HEK293 (cell line): ENCODE measurements at regions not wholly inside any gene's neighbourhood (a gene's known extent, or its start where the extent isn't known, plus 50 kb on each side); places are given as distances from the start of the nearest gene placed in this dataset.

Experiments
- CTCF ChIA-PET: fragments of 350-600 bp; formaldehyde crosslinking; extraction: SDS; loops from one replicate; lab custom pipeline; 2021; ENCODE audit warnings: antibody characterized with exemption; lab: Yijun Ruan, JAX
- POLR2A ChIA-PET: fragments of 300-600 bp; formaldehyde crosslinking; extraction: SDS; loops from one replicate; lab custom pipeline; 2020; ENCODE audit warnings: antibody characterized with exemption, inconsistent platforms; lab: Yijun Ruan, JAX
- H3K27ac ChIP-seq: fragments of 200-500 bp; sonication (Bioruptor generic); 2 replicates; pipeline ENCODE4 v1.5.1; 2014; ENCODE audit warnings: low read depth, low read length, control low read depth, inconsistent platforms; ENCODE audit errors: extremely low read depth
- H3K36me3 ChIP-seq, 2 experiments: fragments of 200-500 bp in 1 of 2; sonication (Bioruptor generic) in 1 of 2; 1 replicate in 1 of 2; 2 replicates in 1 of 2; pipeline ENCODE4 v1.5.1; 2014 to 2017; ENCODE audit warnings: inconsistent platforms in 2 of 2, low read length in 2 of 2; ENCODE audit not compliant: control insufficient read depth in 2 of 2, insufficient read depth in 1 of 2
- H3K4me1 ChIP-seq: fragments of 200-500 bp; sonication (Bioruptor generic); 2 replicates; pipeline ENCODE4 v1.5.1; 2014; ENCODE audit warnings: mild to moderate bottlenecking, low read length, inconsistent platforms; ENCODE audit not compliant: control insufficient read depth, insufficient read depth
- H3K4me3 ChIP-seq: 2 replicates; pipeline ENCODE4 v1.5.1; 2011; ENCODE audit warnings: low read depth, mild to moderate bottlenecking, control low read depth, low read length, moderate library complexity
- H3K9me3 ChIP-seq: fragments of 200-500 bp; sonication (Bioruptor generic); 2 replicates; pipeline ENCODE4 v1.5.1; 2014; ENCODE audit warnings: low read depth, low read length, inconsistent platforms; ENCODE audit not compliant: control insufficient read depth, insufficient read depth
- AEBP2 ChIP-seq: fragments of 450-650 bp; formaldehyde crosslinking; IDR thresholded peaks from 2 replicates; pipeline ENCODE4 v1.5.1; 2016; ENCODE audit warnings: missing biosample characterization, missing genetic modification characterization, borderline replicate concordance
- GLIS1 ChIP-seq: fragments of 450-650 bp; formaldehyde crosslinking; IDR thresholded peaks from 2 replicates; pipeline ENCODE4 v1.5.1; 2016; ENCODE audit warnings: missing biosample characterization, missing genetic modification characterization
- OSR2 ChIP-seq: fragments of 450-650 bp; formaldehyde crosslinking; IDR thresholded peaks from 2 replicates; pipeline ENCODE4 v1.5.1; 2016; ENCODE audit warnings: missing biosample characterization, missing genetic modification characterization
- OVOL3 ChIP-seq: fragments of 450-650 bp; formaldehyde crosslinking; IDR thresholded peaks from 2 replicates; pipeline ENCODE4 v1.5.1; 2016; ENCODE audit warnings: missing biosample characterization, missing genetic modification characterization
- REPIN1 ChIP-seq: fragments of 450-650 bp; formaldehyde crosslinking; IDR thresholded peaks from 2 replicates; pipeline ENCODE4 v1.5.1; 2017; ENCODE audit warnings: missing biosample characterization, missing genetic modification characterization, low read depth
- ZEB2 ChIP-seq: fragments of 450-650 bp; formaldehyde crosslinking; IDR thresholded peaks from 2 replicates; pipeline ENCODE4 v1.5.1; 2016; ENCODE audit warnings: missing biosample characterization, missing genetic modification characterization
- ZFHX2 ChIP-seq: fragments of 450-650 bp; formaldehyde crosslinking; conservative IDR thresholded peaks from 2 replicates; pipeline ENCODE4 v1.5.1; 2016; ENCODE audit warnings: missing biosample characterization, missing genetic modification characterization
- ZNF223 ChIP-seq: fragments of 450-650 bp; formaldehyde crosslinking; IDR thresholded peaks from 2 replicates; pipeline ENCODE4 v1.5.1; 2016; ENCODE audit warnings: missing biosample characterization, missing genetic modification characterization
- ZNF248 ChIP-seq: fragments of 450-650 bp; formaldehyde crosslinking; IDR thresholded peaks from 2 replicates; pipeline ENCODE4 v1.5.1; 2017; ENCODE audit warnings: missing biosample characterization, missing genetic modification characterization
- ZNF335 ChIP-seq: fragments of 450-650 bp; formaldehyde crosslinking; conservative IDR thresholded peaks from 2 replicates; pipeline ENCODE4 v1.5.1; 2016; ENCODE audit warnings: missing biosample characterization, missing genetic modification characterization
- ZNF514 ChIP-seq: fragments of 450-650 bp; formaldehyde crosslinking; IDR thresholded peaks from 2 replicates; pipeline ENCODE4 v1.5.1; 2016; ENCODE audit warnings: missing biosample characterization, missing genetic modification characterization
- ZNF555 ChIP-seq: fragments of 450-650 bp; formaldehyde crosslinking; conservative IDR thresholded peaks from 2 replicates; pipeline ENCODE4 v1.5.1; 2017; ENCODE audit warnings: missing biosample characterization, mild to moderate bottlenecking, missing genetic modification characterization, inconsistent platforms
- ZNF600 ChIP-seq: fragments of 450-650 bp; formaldehyde crosslinking; IDR thresholded peaks from 2 replicates; pipeline ENCODE4 v1.5.1; 2016; ENCODE audit warnings: missing biosample characterization, missing genetic modification characterization
- ZNF610 ChIP-seq: fragments of 450-650 bp; formaldehyde crosslinking; IDR thresholded peaks from 2 replicates; pipeline ENCODE4 v1.5.1; 2016; ENCODE audit warnings: missing biosample characterization, missing genetic modification characterization, borderline replicate concordance
- ZNF639 ChIP-seq: fragments of 450-650 bp; formaldehyde crosslinking; IDR thresholded peaks from 2 replicates; pipeline ENCODE4 v1.5.1; 2016; ENCODE audit warnings: missing biosample characterization, missing genetic modification characterization
- ZNF768 ChIP-seq: fragments of 450-650 bp; formaldehyde crosslinking; IDR thresholded peaks from 2 replicates; pipeline ENCODE4 v1.5.1; 2018; ENCODE audit warnings: missing biosample characterization, mild to moderate bottlenecking, missing genetic modification characterization
- ZNF792 ChIP-seq: fragments of 450-650 bp; formaldehyde crosslinking; IDR thresholded peaks from 2 replicates; pipeline ENCODE4 v1.5.1; 2016; ENCODE audit warnings: missing biosample characterization, missing genetic modification characterization

- Histone ChIP-seq H3K36me3 (peaks cover 4 to 26% of the 10 kb centered on the region in 2 experiments; a peak in 2 of 3 replicates), H3K27ac (no peak overlapping the region), H3K4me3 (no peak overlapping the region), H3K9me3 (no peaks in the 10 kb centered on the region), H3K4me1 (no peaks in the 10 kb centered on the region)
- POLR2A ChIA-PET, result no interaction called here
- TF ChIP-seq ZNF335 (tag by site-specific recombination) (no peak), ZNF792 (no peak)
- CTCF ChIA-PET, result no interaction called here
Measured at GRCh38 chr19:5261156-5261890, 79.3 kb downstream of the PTPRS start.

- POLR2A ChIA-PET, result no interaction called here
- no peak overlapping the region for H3K27ac ChIP-seq
- no peaks in the 10 kb centered on the region for H3K4me1 ChIP-seq
- no peak overlapping the region for H3K4me3 ChIP-seq
- H3K36me3 ChIP-seq, result peaks cover 5 to 30% of the 10 kb centered on the region in 2 experiments
- peak; percentile 51; the same call in 1 of the 2 replicates for TF ChIP-seq ZFHX2
- TF ChIP-seq ZNF610 (tag by site-specific recombination), result no peak
- CTCF ChIA-PET, result no interaction called here
- H3K9me3 ChIP-seq, result no peaks in the 10 kb centered on the region
Measured at GRCh38 chr19:5260381-5260967, 80.1 kb downstream of the PTPRS start.

- ChIA-PET POLR2A (no interaction called here), CTCF (interaction anchor here (0.7 kb wide), 1 partner anchor 11 kb away, joined by 3 read pairs; no protein-coding TSS in a partner anchor)
- Histone ChIP-seq H3K9me3 (no peaks in the 10 kb centered on the region), H3K27ac (no peak overlapping the region)
- TF ChIP-seq REPIN1 (no peak), ZNF768 (tag by site-specific recombination) (0 out of 2 replicates have a peak, but pooled peaks have one; percentile 46)
- TF ChIP-seq, all 188 proteins: peak for 1
- H3K36me3 ChIP-seq, result peaks cover 5 to 33% of the 10 kb centered on the region in 2 experiments
- no peaks in the 10 kb centered on the region for H3K4me1 ChIP-seq
- H3K4me3 ChIP-seq, result no peak overlapping the region
Measured at GRCh38 chr19:5259750-5260149, 80.9 kb downstream of the PTPRS start.

GRCh38 chr19:5257155-5258045, 83.2 kb downstream of the PTPRS start:
- TF ChIP-seq OSR2 (no peak), ZNF639 (tag by site-specific recombination) (no peak), GLIS1 (tag by site-specific recombination) (no peak), AEBP2 (tag by site-specific recombination) (no peak), ZNF514 (tag by site-specific recombination) (no peak), OVOL3 (tag by site-specific recombination) (no peak), ZNF555 (tag by site-specific recombination) (no peak), ZNF248 (no peak), ZNF223 (no peak), ZEB2 (tag by site-specific recombination) (no peak), ZNF600 (tag by site-specific recombination) (no peak)
- no peaks in the 10 kb centered on the region for H3K9me3 ChIP-seq
- no peaks in the 10 kb centered on the region for H3K4me1 ChIP-seq
- H3K27ac ChIP-seq, result no peak overlapping the region
- no peak overlapping the region for H3K4me3 ChIP-seq
- CTCF ChIA-PET, result no interaction called here
- peaks cover 5 to 19% of the 10 kb centered on the region in 2 experiments for H3K36me3 ChIP-seq
- POLR2A ChIA-PET, result no interaction called here
